Stimulated activated CD8-positive, alpha-beta memory T cell treated with anti-CD3 and anti-CD28 coated beads, Interleukin-15, amount 100 ng/mL, for 4 hours (primary cell): ENCODE measurements at regions not wholly inside any gene's neighbourhood (a gene's known extent, or its start where the extent isn't known, plus 50 kb on each side); places are given as distances from the start of the nearest gene placed in this dataset.
"Not testable (repeated sequence)": the region's sequence is repeated elsewhere in the genome, so short reads cannot be mapped to it uniquely, and the experiment has no call there.

Experiments
- DNase-seq, 2 donors: peaks; one replicate each; pipeline ENCODE4 v3.0.0-alpha.2; 2020; ENCODE audit warnings: low read depth in 2 of 2

DNA sequence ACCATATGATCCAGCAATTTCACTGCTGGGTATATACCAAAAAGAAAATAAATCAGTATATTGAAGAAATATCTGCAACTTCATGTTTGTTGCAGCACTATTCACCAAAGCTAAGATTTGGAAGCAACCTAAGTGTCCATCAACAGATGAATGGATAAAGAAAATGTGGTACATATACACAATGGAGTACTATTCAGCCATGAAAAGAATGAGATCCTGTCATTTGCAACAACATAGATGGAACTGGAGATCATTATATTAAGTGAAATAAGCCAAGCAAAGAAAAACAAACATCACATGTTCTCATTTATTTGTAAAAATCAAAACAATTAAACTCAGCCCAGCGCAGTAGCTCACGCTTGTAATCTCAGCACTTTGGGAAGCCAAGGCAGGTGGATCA is 184.4 kb upstream of the NR5A2 start:
- DNase-seq: not testable (repeated sequence)

DNA sequence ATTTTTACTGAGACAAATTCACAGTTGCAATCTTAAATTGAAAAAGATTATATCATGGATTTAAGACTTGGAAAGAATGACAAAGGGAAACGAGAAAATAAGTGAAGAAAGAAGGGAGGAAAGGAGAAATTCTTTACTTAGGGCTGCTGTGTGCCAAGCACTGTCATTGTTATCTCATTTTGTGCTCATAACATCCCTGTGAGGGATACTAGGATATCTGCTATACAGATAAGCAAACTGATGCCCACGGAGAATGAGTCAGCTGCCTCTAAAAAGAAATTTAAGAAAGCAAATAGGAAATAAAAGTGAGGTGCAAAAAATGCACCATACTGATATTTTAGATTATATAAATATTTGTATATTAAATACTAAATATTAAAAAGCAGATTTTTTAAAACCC is 183.6 kb upstream of the NR5A2 start:
- DNase-seq: no peak

DNA sequence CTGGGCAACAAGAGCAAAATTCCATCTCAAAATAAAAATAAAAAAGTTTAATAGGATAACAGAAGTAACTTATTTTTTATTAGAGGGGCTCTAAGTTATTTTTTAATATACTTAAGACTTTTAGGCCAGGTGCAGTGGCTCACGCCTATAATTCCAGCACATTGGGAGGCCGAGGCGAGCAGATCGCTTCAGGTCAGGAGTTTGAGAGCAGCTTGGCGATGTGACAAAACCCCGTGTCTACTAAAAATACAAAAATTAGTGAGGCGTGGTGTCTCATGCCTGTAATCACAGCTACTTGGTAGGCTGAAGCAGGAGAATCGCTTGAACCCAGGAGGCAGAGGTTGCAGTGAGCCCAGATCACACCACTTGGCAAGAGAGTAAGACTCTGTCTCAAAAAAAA is 180.5 kb upstream of the NR5A2 start:
- no peak for DNase-seq

DNA sequence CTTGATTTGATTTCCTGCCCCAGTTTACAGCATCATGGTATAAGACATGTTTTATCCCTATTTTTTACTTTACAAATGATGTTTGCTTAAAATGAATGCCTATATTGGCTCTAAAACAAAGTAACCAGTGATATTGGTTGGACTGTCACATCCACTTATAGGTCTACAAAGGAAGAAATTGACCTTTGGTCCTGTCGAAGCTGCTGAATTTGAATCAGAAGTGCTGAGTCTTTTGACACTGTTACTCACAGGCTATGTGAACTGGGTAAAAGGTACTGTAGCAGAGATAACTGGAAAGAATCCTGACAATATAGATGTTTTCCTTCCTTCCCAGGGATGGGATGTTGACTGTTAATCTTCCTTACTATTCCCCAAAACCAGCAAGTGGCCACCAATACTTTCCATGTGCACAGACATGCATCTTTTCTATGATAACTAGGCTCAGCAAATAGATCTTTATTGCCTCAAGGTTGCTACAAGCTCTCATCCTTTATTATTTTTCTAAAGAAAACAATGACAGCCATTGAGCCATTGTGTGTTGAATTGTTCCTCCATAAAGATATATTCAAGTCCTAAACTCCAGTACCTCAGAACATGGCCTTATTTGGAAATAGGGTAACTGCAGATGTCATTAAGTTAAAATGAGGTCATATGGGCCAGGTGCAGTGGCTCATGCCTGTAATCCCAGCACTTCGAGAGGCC is 175.9 kb upstream of the NR5A2 start:
- no peak for DNase-seq

DNA sequence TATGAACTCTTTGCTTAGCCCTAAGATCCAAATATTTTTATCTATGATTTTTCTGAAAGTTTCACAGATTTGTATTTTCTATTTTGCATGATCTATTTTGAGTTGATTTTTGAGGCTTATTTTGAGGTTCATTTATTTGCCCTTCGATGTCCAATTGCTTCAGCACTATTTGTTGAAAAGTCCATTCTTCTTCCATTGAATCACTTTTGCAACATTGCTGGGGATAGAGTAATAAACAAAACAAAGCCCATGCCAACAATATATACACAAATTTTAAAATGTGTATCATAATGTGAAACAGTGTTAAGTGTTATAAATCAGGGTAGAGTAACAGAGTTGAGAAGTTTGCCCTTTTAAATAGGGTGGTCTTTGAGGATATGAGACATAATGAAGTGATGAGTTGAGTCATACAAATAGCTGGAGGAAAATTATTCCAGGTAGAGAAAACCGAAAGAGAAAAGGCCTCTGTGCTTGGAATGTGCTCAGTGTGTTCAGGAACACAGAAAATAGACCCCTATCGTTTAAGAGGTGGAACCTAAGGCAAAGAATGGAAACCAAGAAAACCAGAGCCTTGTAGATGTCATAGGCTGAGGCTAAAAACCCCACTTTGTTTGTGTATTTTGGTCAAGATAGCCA is 172.7 kb upstream of the NR5A2 start:
- no peak for DNase-seq

DNA sequence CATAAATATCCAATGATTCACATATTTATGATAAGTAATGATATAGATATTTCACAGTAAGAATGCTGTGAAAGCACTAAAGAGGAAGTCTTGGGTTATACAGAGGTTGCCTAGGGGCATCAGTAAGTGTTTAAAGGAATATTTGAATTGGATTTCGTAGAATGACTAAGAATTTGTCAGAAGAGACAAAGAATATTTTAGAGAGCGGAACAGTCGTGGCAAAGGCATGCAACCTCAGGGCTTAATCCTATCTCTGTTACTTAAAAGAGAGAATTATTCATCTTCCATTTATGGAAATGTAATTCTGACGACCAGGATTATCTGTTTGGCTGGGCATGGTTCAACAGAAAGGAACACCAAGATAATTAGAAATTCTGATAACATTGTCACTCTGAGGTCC is 171.9 kb upstream of the NR5A2 start:
- no peak for DNase-seq

DNA sequence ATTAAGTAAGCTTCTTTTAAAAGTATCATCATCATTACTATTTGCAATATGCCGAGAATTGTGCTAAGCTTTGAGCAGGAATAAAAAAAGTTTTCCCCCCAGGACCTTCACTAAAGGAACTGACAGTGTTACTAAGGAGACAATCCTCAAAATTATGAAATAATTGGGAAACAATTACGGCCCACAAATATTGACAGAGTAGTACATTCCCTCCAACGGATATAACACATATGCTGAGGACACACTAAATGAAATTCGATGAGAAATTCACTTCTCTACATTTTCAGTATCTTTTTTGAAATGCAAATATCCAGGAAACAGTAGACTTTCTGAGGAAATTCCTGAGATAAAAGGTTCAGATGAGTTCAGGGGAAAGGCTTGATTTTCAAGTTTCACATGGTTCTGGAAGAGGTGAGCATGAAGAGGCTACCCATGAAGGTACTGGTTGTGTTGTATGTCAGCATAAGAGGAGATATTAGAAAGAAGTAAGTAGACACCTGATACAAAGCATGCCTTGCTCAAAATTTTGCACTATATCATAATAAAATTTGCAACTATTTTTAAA is 171.2 kb upstream of the NR5A2 start:
- DNase-seq: no peak

DNA sequence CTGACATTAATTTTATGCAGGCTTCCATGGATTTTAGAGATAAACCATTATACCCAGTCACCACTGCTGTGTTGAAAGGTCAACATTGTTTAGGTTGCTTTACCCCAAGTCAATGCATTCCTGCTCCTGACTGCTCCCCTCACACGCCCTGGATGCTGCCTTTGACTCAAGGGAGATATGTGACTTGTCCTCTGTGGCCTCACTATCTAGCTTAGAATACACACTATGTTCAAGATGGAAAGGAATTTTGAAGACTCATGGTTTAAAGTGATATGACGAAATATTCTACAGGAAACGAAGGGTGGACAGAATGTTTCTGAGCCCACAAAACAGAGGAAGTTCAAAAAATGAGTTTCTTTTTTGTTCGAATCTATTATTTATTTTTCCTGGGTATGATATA is 170.4 kb upstream of the NR5A2 start:
- no peak for DNase-seq

DNA sequence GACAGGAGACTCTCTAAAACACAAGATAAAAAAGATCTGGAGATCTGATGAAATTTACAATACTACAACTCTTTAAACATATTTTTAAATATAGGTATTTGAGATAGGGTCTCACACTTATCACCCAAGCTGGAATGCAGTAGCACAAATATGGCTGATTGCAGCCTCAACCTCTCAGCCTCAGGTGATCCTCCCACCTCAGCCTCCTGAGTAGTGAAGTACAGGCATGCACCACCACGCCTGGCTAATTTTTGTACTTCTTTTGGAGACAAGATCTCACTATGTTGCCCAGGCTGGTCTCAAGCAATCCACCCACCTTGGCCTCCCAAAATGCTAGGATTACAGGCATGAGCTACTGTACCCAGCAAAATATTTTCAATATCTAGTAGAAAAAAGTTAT is 170.0 kb upstream of the NR5A2 start:
- no peak for DNase-seq

DNA sequence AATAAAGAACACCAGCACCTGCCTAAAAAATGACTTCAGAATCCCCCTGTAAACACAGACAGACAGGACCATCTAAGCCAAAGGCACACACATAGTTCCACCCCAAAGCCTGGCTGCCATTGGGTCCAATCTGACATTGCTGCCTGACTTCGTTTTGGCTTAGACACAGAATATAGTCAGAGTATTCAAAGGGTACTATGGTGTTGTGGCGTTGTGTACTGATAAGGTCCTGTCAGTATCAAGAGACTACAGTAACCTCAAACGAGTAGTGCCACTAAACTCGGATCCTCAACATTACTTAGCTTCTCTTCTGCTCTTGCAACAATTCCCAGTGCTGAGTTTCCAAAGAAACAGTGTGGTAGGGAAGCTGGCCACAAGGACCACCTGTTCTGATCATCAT is 169.3 kb upstream of the NR5A2 start:
- DNase-seq: no peak

DNA sequence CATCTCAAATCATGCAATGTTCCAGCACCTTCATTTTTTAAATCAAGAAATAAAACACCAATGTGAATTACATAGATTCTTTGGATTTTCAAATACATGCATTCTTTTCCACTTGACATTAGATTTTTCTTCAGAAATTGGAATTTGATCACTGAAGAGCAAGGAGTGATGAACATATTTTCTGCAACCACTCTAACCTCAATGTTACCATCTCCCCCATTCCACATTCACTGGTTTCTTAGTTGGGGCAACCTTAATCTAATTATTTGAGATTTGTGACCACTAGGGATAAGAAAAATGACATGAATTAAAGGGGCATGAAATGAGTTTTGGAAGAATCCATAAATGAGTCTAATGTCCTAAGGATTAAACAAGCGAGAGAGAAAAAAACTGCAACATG is 168.7 kb upstream of the NR5A2 start:
- DNase-seq: no peak

DNA sequence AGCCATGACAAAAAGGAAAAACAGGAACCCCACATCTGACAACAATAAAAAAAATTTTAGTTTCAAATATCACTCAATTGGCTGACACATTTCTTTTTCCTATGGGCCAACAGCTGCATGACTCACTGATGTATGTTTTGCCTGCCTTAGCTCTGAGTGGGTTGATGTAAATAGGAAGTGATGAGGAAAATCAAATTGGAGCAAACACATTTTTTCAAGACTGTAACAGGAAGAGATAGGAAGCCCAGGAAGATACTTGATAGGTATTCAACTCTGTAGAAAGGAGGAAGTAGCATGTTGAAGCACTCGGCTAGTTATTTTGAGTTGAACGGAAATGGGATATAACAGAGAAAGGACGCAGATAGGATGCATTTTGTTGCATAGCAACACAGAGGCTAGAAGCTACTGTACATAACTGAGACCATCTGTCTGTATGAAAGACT is 168.0 kb upstream of the NR5A2 start:
- no peak for DNase-seq

DNA sequence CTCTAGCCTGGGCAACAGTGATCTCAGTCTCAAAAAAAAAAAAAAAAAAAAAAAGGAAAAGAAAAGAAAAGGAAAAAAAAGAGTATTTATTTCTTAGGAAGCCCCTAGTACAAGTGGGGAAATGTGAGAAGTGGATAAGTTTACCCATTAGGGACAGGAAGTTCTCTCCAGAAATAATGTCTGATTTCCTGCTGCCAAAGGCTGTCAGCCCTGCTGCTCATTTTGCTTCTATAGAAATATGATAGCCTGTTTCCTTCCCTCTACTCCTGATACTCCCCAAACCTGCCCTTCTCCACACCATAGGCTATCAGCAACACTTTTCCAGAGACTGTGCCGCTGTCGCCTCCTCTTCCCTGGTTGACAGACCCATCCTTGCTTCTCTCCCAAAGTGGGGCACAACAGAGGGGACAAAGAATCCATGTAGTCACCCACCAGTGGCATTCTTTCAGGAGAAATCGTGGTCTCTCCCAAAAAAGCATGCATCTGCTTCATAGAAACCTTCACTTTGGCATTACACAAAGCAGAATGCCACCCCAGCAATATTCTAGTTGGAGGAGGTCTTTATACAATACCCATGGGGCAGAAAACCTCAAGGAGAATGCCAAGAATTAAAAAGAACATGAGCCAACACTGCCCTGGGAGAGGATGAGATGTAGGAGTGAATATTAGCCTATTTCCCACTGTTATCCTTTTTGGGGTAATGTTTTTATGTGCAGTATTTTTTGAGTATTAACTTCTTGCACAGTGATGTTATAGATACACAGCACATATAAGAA is 166.3 kb upstream of the NR5A2 start:
- DNase-seq: no peak

DNA sequence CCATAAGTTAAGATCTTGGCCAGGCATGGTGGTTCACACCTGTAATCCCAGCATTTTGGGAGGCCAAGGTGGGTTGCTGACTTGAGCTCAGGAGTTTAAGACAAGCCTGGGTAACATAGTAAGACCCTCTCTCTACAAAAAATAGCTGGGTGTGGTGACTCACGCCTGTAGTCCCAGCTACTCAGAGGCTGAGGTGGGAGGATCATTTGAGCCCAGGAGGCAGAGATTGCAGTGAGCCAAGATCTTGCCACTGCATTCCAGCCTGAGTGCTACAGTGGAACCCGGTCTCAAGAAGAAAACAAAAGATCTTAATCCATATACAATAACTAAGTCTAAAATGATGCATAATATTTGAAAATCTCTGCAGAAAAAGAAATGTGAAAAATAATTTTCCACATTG is 165.5 kb upstream of the NR5A2 start:
- DNase-seq: no peak

DNA sequence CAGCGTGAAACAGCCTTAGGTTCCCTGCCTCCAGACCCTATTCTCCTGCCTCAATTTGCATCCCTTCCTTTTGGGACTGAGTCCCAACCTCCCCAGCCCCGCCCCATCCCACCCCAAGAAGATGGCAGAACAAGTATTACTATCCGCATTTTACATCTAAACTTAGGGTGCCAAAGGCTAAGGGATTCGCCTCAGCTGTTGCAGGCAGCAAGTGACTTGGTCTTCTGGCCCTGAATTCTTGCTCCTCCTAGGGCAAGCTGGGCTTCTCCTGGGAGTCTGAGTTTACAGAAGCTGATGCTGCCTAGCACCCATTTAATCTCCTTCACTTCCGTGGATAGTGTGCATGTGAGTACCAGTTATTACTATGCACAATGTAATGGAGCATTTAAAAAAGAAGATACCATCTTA is 161.3 kb upstream of the NR5A2 start:
- DNase-seq: no peak

DNA sequence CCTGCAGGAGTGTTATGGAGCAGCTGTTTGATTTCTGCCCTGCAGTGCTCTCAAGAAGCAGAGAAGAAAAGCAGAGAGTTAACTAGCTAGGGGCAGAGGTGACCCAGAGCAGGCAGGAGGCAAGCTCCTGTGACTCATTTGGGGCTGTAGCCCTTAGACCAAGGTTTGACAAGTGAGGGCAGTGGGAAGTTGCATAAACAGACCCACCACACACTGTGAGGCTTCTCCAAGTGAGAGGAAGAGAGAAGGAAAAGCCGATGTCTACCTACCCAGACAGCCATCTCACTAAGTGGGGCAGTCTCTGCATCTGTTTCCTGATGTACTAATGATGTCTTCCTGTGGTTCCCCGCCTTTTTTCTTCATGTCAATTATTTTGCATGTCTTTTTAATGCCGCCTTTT is 159.9 kb upstream of the NR5A2 start:
- no peak for DNase-seq

DNA sequence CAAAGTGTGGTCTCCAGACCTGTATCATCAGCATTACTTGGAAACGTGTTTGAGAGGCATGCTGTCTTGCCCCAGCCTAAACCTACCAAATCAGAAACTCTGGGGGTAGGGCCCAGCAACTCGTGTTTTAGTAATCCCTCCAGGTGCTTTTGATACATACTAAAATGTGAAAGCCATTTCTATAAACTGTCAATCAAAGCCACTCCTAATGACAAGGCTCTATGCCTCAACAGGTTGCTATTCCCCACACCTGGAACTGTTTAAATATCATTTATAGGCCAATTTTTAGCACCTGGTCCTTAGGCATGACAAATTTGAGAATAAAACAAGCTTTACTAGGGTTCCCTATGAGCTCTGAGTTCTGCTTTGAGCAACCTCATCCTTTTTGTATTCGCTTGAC is 158.7 kb upstream of the NR5A2 start:
- DNase-seq: no peak

DNA sequence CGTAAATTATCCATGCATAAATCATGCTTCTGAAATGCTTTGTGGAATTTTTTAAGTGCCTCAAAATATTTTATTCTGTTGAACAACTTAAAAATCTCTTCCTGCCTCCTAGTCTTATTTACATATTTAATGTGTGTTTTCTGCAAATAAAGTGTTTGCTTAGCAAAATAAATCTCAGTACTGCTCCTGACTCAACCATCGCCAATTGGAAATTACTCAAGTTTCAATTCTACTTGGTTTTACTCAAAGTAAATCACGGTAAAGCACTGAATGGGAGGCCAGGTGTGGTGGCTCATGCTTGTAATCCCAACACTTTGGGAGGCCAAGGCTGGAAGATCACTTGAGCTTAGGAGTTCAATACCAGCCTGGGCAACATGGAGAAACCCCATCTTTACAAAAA is 152.2 kb upstream of the NR5A2 start:
- no peak for DNase-seq

DNA sequence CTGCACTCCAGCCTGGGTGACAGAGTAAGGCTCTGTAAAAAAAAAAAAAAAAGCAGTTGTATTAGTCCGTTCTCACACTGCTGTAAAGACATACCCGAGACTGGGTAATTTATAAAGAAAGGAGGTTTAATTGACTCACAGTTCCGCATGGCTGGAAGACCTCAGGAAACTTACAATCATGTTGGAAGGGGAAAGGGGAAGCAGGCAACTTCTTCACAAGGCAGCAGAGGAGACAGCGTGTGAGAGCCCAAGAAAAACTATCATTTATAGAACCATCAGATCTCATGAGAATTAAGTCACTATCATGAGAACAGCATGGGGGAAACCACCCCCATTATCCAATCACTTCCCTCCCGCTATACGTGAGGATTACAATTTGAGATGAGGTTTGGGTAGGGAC is 151.7 kb upstream of the NR5A2 start:
- no peak for DNase-seq

DNA sequence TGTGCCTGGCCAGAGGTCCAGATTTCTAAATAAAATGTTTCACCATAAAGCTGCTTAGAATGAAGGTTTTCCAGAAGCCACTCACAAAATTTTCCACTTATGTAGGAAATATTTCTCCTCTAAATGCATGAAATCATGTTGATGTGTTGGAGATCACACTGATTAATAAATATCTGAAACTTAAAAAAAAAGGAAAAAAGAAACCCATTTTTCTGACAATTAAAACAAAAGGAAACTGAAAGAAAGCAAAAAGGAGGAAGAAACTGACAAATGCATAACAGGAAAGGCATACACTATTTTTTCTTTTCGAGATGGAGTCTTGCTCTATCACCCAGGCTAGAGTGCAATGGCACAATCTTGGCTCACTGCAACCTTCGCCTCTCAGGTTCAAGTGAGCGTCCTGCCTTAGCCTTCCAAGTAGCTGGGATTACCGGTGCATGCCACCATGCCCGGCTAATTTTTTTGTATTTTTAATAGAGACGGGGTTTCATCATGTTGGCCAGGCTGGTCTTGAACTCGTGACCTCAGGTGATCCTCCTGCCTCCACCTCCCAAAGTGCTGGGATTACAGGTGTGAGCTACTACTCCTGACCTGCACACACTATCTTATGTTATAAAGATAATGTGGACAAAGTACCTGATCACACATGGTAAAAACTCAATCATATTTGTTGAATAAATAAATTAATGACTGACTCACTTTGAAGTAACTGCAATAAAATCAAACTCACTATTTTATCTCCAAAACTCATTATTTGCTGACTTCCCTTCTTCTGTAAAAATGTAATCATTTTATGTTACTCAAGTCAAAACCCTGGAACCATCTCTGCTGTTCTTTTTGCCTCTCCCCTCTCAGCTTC is 149.8 kb upstream of the NR5A2 start:
- no peak for DNase-seq

DNA sequence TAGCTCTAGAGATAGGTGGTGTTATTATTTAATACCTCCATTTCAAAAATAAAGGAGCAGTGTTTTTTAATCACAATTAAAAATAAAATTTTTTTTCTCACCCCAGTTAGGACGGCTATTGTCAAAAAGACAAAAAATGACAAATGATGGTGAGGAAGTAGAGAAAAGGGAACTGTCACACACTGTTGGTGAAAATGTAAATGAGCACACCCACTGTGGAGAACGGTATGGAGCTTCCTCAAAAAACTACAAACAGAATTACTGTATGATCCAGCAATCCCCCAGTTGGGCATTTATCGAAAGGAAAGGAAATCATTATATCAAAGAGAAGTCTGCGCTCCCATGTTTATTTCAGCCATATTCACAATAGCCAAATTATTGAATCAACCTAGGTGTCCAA is 148.7 kb upstream of the NR5A2 start:
- no peak for DNase-seq

DNA sequence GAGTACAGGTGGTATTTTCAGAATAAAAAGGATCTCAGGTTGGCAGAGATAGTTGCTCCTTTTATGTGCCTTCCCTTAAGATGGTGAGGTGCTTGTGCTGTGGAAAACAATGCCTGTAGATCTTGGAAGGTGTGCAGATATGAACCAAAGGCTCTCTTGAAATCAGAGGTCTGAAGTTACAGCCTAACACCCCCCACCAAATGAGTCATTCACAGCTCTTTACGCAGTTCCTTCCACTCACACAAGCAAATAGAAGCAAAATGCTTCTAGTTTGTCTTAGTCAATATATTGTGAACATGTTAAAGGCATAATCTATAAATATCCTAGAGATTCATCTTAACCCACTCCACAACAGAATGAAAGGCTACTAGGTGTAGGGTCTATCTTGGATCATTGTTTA is 128.9 kb upstream of the NR5A2 start:
- DNase-seq: no peak
